Limb (tissue), 2 donors: ENCODE measurements at regions not wholly inside any gene's neighbourhood (a gene's known extent, or its start where the extent isn't known, plus 50 kb on each side); places are given as distances from the start of the nearest gene placed in this dataset.

Experiments used
- DNase-seq, 2 donors: peaks; one replicate each; pipeline ENCODE4 v3.0.0-alpha.2; 2016; ENCODE audit errors: extremely low spot score in 2 of 2

GRCh38 chr20:60411813-60412212 lies 453.6 kb downstream of the CDH26 start:
- no peak for DNase-seq

GRCh38 chr20:60420676-60421229 lies 462.5 kb downstream of the CDH26 start:
- no peak for DNase-seq

GRCh38 chr20:60422848-60423247 lies 464.6 kb downstream of the CDH26 start:
- DNase-seq, result no peak

- DNase-seq, result no peak
Observed at GRCh38 chr20:60424267-60424902, 466.2 kb downstream of the CDH26 start.

- DNase-seq, result no peak
Observed at GRCh38 chr20:60427516-60427915, 469.3 kb downstream of the CDH26 start.

- DNase-seq, result no peak
Observed at GRCh38 chr20:60428651-60429050, 470.4 kb downstream of the CDH26 start.

GRCh38 chr20:60430516-60431001 lies 472.3 kb downstream of the CDH26 start:
- no peak for DNase-seq

- no peak for DNase-seq
Observed at GRCh38 chr20:60431349-60431748, 473.1 kb downstream of the CDH26 start.

- no peak for DNase-seq
Observed at GRCh38 chr20:60437418-60437817, 479.2 kb downstream of the CDH26 start.

GRCh38 chr20:60446267-60447111 lies 488.3 kb downstream of the CDH26 start:
- DNase-seq, result no peak

- DNase-seq, result no peak
Observed at GRCh38 chr20:60447703-60448102, 489.5 kb downstream of the CDH26 start.

- DNase-seq, result no peak
Observed at GRCh38 chr20:60453388-60454246, 495.4 kb downstream of the CDH26 start.

- DNase-seq, result no peak
Observed at GRCh38 chr20:60454491-60454890, 496.3 kb downstream of the CDH26 start.

GRCh38 chr20:60455272-60455671 lies 497.0 kb downstream of the CDH26 start:
- no peak for DNase-seq

GRCh38 chr20:60459212-60459611 lies 501.0 kb downstream of the CDH26 start:
- DNase-seq, result no peak

- DNase-seq, result no peak
Observed at GRCh38 chr20:60461993-60462392, 503.8 kb downstream of the CDH26 start.

GRCh38 chr20:60463798-60464197 lies 505.6 kb downstream of the CDH26 start:
- no peak for DNase-seq

GRCh38 chr20:60465439-60465838 lies 507.2 kb downstream of the CDH26 start:
- no peak for DNase-seq

GRCh38 chr20:60465993-60466686 lies 507.9 kb downstream of the CDH26 start:
- no peak for DNase-seq

- no peak for DNase-seq
Observed at GRCh38 chr20:60466687-60467022, 508.4 kb downstream of the CDH26 start.

GRCh38 chr20:60467078-60467477 lies 508.9 kb downstream of the CDH26 start:
- DNase-seq, result no peak
